ENCODE measurements at regions not wholly inside any gene's neighbourhood (a gene's known extent, or its start where the extent isn't known, plus 50 kb on each side); places are given as distances from the start of the nearest gene placed in this dataset.

DNA sequence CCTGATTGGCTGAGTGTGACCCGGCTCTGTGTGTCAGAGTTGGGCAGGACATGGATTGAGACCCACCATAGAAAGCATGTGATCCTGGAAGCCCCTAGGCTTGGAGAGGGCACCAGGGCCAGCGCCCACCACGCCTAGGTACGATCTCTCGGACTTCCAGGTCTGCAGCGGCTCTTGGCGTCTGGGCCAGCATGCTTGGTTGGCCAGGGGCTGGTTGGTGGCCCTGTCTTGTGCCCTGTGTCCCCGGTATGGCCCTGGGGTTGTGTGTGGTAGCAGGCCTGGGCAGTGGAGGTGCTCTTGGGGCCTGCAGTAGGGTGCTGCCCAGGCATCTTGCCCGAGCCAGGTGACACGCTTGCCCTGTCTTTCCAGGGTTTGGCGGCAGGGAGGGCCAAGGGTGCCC, 210.6 kb downstream of the UBE3A start:
- DNase-seq (ENCODE audit: low read depth in 3 of 3, low spot score in 2 of 3), result no peak

DNA sequence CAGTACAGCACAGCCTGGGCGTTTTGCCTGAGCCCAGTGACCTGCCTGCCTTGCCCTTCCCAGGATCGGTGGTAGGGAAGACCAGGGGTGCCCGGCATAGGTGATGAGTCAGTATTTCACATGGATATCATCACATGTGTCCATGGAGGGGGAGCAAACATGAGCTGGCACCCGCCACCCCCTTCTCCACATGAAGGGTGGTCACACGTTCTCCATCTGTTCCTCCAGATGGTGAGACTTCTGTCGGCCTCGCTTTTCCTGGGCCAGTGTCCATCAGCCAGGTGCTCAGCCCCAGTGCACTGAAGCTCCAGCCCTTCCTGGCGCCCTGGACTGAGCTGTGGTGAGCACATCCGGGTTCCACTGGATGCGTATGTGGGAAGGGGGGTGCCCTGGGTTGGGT, 208.4 kb downstream of the UBE3A start:
- no peak for DNase-seq (ENCODE audit: low read depth in 3 of 3, low spot score in 2 of 3)

DNA sequence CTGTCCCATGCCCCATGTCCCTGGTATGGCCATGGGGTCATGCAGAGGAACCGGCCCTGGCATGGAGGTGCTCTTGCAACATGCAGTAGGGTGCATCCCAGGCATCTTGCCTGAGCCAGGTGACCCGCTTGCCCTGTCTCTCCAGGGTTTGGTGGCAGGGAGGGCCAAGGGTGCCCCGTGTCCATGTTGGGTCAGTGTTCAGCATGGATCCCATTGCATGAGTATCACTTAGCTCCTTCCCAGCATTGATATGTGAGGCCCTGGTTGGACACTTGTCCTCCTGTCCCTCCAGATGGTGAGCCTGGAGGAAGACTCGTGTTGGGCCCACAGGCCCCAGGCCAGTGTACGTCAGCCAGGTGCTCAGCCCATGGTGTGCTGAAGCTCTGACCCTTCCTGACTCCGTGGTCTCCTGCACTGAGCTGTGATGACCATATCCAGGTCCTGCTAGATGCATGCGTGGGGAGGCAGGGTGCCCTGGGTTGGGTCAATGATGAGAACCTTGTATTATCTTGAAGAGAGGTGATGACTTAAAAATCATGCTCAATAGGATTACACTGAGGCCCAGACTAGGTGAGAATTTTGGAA, 205.0 kb downstream of the UBE3A start:
- no peak for DNase-seq (ENCODE audit: low read depth in 3 of 3, low spot score in 2 of 3)

DNA sequence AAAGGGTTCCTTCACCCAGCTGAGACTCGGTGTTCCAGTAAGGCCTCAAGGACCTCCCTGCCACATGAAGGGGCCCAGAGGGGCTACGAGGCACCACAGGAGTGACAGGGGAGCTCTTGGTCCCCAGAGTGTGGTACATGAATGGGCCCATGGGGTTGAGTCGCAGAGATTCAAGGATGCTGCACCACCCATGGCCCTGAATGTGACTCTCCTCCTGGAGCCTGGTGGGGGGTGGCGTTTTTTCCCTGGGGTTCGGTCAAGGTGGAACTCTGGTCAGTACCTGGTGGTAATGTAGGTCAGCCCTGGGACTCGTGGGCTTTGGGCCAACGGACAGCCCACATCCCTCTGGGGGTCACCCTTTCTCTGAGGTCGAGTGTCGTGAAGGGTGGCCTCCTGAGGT, 204.0 kb downstream of the UBE3A start:
- no peak for DNase-seq (ENCODE audit: low read depth in 3 of 3, low spot score in 2 of 3)

DNA sequence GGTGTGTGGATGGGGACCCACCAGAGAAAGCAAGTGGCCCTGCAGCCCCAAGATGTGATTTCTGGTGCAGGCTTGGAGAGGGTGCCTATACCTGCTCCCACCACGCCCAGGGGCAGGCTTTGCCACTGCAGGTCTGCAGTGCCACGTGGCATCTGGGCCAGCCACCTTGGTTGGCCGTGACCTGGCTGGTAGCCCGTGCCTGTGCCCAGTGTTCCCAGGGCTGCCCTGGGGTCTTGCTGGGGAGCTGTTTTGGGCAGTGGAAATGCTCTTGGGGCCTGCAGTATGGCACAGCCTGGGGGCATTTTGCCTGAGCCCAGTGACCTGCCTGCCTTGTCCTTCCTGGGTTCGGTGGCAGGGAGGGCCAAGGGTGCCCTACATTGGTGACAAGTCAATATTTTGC, 203.4 kb downstream of the UBE3A start:
- DNase-seq (ENCODE audit: low read depth in 3 of 3, low spot score in 2 of 3), result no peak

DNA sequence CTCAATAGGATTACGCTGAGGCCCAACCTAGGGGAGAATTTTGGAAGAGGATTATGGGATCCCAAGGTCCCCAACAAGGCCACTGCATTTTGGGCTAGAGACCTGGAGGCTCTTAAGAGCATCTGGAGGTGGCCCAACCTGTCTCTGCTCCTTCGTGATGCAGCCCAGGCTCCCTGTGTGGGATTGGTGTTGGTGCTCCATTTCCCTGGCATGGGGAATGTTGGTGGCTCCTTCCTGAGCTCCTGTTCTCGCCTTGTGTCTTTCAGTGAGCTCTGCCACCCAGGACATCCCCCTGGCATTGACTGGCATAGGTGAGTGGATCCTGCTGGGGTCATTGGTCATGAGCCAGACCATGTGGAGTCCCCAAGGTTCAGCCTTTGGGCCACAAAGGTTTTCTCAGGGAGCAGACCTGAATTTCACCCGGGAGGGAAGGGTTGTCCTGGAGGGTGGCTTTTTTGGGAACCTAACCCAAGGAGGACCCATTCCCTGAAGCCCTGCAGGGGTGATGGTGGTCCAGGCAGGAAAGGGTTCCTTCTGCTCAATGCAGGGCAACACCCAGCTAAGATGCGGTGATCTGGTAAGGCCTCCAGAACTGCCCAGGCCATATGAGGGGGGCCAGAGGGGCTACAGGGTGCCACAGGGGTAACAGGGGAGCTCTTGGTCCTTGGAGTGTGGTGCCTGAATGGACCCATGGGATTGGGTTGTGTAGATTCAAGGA, 202.5 kb downstream of the UBE3A start:
- no peak for DNase-seq (ENCODE audit: low read depth in 3 of 3, low spot score in 2 of 3)

DNA sequence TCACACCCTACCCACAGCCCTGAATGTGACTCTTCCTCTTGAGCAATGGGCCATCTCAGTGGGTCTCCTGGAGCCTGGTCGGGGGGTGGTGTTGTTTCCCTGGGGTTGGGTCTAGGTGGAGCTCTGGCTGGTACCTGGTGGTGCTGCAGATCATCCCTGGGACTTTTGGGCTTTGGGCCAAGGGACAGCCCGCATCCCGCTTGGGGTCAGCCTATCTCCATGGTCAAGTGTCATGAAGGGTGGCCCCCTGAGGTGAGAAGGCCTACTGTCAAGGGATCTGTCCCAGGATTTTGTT, 202.0 kb downstream of the UBE3A start:
- no peak for DNase-seq (ENCODE audit: low read depth in 3 of 3, low spot score in 2 of 3)

DNA sequence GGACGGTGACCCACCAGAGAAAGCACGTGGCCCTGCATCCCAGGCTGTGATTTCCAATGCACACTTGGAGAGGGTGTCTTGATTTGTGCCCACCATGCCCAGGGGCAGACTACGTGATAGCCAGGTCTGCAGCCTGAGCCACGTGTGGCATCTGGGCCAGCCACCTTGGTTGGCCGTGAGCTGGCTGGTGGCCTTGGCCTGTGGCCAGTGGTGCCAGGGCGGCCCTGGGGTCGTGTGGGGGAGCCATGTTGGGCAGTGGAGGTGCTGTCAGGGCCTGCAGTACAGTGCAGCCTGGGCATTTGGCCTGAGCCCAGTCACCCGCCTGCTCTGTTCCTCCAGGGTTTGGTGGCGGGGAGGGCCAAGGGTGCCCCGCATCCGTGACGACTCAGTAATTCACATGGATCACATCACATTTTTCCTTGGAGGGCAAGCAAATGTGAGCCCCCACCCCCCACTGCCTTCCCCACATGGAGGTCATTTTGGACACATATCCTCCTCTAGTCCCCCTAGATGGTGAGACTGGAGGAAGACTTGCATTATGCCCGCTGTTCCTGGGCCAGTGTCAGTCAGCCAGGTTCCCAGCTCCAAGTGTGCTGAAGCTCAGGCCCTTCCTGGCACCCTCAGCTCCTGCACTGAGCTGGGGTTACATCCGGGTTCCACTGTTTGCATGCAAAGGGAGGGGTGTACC, 201.4 kb downstream of the UBE3A start:
- DNase-seq (ENCODE audit: low read depth in 3 of 3, low spot score in 2 of 3), result no peak

DNA sequence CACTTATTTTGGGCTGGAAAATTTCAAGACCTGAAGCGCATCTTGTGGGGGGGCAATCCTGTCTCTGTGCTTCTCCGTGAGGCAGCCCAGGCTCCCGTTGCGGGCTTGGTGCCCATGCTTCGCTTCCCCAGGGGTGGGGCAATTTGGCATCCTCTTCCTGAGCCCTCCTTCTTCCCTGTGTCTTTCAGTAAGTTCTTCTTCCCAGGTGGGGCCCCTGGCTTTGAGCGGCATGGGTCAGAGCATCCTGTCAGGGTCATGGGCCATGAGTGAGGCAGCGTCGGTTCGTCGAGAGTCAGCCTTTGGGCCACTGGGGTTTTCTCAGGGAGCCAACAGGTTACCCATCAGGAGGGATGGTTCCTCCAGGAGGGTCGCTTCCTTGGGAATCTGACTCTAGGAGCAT, 200.7 kb downstream of the UBE3A start:
- DNase-seq (ENCODE audit: low read depth in 3 of 3, low spot score in 2 of 3), result no peak

DNA sequence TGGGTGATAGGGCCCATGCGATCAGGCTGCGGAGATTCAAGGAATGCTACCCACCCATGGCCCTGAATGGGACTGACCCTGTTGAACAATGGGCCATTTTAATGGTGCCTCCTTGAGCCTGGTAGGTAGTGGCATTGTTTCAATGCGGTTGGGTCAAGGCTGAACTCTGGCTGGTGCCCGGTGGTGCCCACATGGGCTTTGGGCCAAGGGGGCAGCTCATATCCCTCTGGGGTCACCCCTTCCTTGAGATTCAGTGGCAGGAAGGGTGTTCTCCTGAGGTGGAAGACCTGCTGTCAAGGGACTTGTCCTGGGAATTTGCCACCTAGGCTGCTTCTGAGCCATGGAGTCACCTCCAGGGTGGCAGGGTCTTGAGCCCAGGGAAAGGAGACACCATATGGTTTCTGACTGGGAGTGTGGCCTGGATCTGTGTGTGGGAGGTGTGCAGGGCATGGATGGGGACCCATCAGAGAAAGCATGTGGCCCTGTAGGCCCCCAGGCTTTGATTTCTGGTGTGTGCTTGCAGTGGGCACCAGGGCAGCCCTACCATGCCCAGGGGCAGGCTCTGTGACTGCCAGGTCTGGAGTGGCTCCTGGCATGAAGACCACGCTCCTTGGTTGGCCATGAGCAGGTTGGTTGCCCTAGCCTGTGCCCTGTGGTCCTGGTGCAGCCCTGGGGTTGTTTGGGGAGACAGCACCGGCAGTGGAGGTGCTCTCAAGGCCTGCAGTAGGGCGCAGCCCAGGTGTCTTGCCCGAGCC, 199.9 kb downstream of the UBE3A start:
- no peak for DNase-seq (ENCODE audit: low read depth in 3 of 3, low spot score in 2 of 3)

DNA sequence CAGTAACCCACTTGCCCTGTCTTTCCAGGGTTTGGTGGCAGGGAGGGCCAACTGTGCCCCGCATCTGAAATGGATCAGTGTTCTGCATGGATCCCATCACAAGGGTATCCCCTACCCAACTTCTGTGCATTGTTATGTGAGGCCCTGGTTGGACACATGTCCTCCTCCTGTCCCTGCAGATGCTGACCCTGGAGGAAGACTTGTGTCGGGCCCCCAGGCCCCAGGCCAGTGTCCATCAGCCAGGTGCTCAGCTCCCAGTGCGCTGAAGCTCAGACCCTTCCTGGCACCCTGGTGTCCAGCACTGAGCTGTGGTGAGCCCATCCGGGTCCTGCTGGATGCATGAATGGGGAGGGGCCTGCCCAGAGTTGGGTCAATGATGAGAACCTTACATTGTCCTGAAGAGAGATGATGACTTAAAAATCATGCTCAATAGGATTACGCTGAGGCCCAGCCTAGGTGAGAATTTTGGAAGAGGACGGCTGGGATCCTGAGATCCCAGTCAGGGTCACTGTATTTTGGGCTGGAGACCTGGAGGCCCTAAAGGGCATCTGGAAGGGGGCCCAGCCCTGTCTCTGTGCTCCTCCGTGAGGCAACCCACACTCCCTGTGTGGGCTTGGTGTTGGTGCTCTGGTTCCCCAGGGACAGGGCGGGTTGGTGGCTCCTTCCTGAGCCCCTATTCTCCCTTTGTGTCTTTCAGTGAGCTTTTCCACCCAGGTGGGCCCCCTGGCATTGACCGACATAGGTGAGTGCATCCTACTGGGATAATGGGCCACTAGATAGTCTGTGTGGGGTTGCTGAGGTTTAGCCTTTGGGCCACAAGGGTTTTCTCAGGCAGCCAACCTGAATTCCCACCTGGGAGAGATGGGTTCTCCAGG, 199.1 kb downstream of the UBE3A start:
- DNase-seq (ENCODE audit: low read depth in 3 of 3, low spot score in 2 of 3), result no peak

DNA sequence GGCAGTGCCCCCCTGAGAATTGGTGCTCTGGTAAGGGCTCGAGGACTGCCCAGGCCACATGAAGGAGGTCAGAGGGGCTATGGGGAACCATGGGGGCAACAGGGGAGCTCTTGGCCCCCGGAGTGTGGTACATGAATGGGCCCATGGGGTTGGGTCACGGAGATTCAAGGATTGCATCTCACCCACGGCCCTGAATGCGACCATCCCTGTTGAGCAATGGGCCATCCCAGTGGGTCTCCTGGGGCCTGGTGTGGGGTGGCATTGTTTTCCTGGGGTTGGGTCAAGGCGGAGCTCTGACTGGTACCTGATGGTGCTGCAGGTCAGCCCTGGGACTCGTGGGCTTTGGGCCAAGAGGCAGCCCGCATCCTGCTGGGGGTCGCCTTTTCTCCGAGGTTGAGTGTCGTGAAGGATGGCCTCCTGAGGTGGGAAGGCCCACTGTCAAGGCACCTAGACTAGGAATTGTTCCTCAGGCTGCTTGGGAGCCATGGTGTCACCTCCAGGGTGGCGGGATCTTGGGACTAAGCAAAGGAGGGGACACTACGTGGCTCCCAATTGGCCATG, 198.3 kb downstream of the UBE3A start:
- DNase-seq (ENCODE audit: low read depth in 3 of 3, low spot score in 2 of 3), result no peak

DNA sequence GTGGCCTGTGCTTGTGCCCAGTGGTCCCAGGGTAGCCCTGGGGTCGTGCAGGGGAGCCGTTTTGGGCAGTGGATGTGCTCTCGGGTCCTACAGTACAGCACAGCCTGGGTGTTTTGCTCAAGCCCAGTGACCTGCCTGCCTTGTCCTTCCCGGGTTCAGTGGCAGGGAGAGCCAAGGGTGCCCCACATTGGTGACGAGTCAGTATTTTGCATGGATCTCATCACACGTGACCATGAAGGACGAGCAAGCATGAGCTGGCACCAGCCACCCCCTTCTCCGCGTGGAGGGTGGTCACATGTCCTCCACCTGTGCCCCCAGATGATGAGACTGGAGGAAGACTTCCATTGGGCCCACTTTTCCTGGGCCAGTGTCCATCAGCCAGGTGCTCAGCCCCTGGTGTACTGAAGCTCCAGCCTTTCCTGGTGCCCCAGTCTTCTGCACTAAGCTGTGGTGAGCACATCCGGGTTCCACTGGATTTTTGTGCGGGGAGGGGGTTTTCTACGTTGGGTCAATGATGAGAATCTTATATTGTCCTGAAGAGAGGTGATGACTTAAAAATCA, 197.5 kb downstream of the UBE3A start:
- DNase-seq (ENCODE audit: low read depth in 3 of 3, low spot score in 2 of 3), result no peak

DNA sequence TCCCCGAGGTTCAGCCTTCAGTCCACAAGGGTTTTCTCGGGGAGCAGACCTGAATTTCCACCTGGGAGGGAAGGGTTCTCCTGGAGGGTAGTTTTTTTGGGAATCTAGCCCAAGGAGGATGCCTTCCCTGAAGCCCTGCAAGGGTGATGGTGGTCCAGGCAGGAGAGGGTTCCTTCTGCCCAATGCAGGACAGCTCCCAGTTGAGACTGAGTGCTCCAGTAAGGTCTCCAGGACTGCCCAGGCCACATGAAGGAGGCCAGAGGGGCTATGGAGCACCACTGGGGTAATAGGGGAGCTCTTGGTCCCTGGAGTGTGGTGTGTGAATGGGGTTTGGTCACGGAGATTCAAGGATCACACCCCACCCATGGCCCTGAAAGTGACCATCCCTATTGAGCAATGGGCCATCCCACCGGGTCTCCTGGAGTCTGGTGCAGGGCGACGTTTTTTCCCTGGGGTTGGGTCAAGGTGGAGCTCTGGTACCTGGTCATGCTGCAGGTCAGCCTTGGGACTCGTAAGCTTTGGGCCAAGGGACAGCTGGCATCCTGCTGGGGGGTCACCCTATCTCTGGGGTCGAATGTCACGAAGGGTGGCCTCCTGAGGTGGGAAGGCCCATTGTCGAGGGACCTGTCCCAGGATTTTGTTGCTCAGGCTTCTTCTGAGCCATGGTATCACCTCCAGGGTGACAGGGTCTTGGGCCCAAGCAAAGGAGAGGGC, 196.5 kb downstream of the UBE3A start:
- no peak for DNase-seq (ENCODE audit: low read depth in 3 of 3, low spot score in 2 of 3)

DNA sequence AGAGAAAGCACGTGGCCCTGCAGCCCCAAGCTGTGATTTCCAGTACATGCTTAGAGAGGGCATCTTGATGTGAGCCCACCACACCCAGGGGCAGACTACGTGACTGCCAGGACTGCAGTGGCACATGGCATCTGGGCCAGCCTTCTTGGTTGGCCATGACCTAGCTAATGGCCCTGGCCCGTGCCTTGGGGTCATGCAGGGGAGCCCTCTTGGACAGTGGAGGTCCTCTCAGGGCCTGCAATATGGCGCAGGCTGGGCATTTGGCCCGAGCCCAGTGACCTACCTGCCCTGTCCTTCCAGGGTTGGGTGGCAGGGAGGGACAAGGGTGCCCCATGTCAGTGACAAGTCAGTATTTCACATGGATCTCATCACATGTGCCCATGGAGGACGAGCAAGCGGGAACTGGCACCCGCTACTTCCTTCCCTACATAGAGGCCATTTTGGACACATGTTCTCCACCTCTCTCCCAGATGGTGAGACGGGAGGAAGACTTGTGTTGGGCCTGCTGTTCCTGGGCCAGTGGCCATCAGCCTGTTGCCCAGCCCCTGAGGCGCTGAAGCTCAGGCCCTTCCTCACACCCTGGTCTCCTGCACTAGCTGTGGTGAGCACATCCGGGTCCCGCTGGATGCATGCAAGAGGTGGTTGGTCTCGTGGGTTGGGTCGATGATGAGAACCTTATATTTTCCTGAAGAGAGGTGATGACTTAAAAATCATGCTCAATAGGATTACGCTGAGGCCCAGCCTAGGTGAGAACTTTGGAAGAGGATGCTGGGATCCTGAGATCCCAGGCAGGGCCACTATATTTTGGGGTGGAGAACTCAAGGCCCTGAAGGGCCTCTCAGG, 195.6 kb downstream of the UBE3A start:
- DNase-seq (ENCODE audit: low read depth in 3 of 3, low spot score in 2 of 3), result no peak

DNA sequence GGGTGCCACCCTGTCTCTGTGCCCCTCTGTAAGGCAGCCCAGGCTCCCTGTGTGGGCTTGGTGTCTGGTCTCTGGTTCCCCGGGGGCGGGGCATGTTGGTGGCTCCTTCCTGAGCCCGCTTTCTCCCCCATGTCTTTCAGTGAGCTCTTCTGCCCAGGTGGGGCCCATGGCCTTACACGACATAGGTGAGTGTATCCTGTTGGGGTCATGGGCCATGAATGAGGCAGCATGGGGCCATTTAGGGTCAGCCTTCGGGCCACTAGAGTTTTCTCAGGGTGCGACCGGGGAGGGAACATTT, 195.1 kb downstream of the UBE3A start:
- DNase-seq (ENCODE audit: low read depth in 3 of 3, low spot score in 2 of 3), result no peak

DNA sequence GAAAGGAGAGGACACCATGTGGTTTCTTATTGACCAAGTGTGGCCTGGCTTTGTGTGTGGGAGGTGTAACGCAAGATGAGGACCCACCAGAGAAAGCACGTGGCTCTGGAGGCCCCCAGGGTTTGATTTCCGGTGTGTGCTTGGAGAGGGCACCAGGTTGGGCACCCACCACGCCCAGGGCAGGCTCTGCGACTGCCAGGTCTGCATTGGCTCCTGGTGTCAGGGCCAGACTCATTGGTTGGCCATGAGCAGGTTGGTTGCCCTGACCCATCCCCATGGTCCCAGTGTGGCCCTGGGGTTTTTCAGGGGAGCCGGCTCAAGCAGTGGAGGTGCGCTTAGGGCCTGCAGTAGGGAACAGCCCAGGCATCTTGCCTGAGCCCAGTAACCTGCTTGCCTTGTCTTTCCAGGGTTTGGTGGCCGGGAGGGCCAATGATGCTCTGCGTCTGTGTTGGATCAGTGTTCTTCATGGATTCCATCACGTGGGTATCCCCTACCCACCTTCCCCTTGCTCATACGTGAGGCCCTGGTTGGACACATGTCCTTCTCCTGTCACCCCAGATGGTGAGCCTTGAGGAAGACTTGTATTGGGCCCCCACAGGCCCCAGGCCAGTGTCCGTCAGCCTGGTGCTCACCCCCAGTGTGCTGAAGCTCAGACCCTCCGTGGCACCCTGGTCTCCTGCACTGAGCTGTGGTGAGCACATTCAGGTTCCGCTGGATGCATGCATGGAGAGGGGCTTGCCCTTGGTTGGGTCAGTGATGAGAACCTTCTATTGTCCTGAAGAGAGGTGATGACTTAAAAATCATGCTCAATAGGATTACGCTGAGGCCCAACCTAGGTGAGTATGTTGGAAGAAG, 193.9 kb downstream of the UBE3A start:
- no peak for DNase-seq (ENCODE audit: low read depth in 3 of 3, low spot score in 2 of 3)

All from right renal cortex interstitium (tissue), 3 donors.